ENCODE measurements at regions not wholly inside any gene's neighbourhood (a gene's known extent, or its start where the extent isn't known, plus 50 kb on each side); places are given as distances from the start of the nearest gene placed in this dataset.

GRCh38 chr2:136381722-136382633, 264.0 kb upstream of the CXCR4 start:
- TF ChIP-seq CTCF (IDR thresholded peaks at IDR 0.05; ENCODE audit: low read length) (no peak), EZH2 (IDR thresholded peaks at IDR 0.05; ENCODE audit: borderline replicate concordance, low read length) (no peak)
